OCI-LY7 (cell line): ENCODE measurements at regions not wholly inside any gene's neighbourhood (a gene's known extent, or its start where the extent isn't known, plus 50 kb on each side); places are given as distances from the start of the nearest gene placed in this dataset.

Experiments
- BruUV-seq: library from RNA; stranded (reverse); fragments of 400-500 nt; replicated peaks from 2 replicates; lab custom pipeline; 2021; lab: Mats Ljungman, UMichigan
- CTCF ChIA-PET: fragments of 300-600 bp; sonication (Branson Sonifier 250); formaldehyde crosslinking; loops from one replicate; lab custom pipeline; 2022; ENCODE audit warnings: antibody characterized with exemption; ENCODE audit not compliant: unreplicated experiment; lab: Charles Lee
- POLR2A ChIA-PET: fragments of 300-600 bp; sonication (Branson Sonifier 250); formaldehyde crosslinking; loops from one replicate; lab custom pipeline; 2022; ENCODE audit warnings: antibody characterized with exemption; lab: Charles Lee
- DNase-seq: peaks from one replicate; pipeline ENCODE4 v3.0.0-alpha.2; 2015; ENCODE audit warnings: low spot score
- H2AFZ ChIP-seq: fragments of 200-600 bp; sonication (generic), shearing (Covaris generic); 2 replicates; pipeline ENCODE4 v1.6.1; 2014; ENCODE audit warnings: mild to moderate bottlenecking, antibody characterized with exemption, low read length, moderate library complexity
- H3K27ac ChIP-seq: fragments of 200-600 bp; sonication (generic); 2 replicates; pipeline ENCODE4 v1.5.1; 2014; ENCODE audit warnings: mixed run types, low read depth, mild to moderate bottlenecking, moderate library complexity, low read length, inconsistent platforms; ENCODE audit not compliant: poor library complexity, severe bottlenecking
- H3K36me3 ChIP-seq: fragments of 200-600 bp; sonication (generic); 2 replicates; pipeline ENCODE4 v1.6.1; 2014; ENCODE audit warnings: mild to moderate bottlenecking, antibody characterized with exemption, low read length, moderate library complexity, mixed read lengths; ENCODE audit not compliant: insufficient read depth
- H3K4me1 ChIP-seq: fragments of 200-600 bp; sonication (generic); 2 replicates; pipeline ENCODE4 v1.5.1; 2014; ENCODE audit warnings: mild to moderate bottlenecking, low read length; ENCODE audit not compliant: insufficient read depth, poor library complexity, severe bottlenecking
- H3K4me2 ChIP-seq: fragments of 200-600 bp; sonication (generic); 2 replicates; pipeline ENCODE4 v1.6.1; 2014; ENCODE audit warnings: mild to moderate bottlenecking, low read length
- H3K4me3 ChIP-seq: fragments of 200-600 bp; sonication (generic); 2 replicates; pipeline ENCODE4 v1.5.1; 2014; ENCODE audit warnings: mild to moderate bottlenecking, low read depth, low read length; ENCODE audit not compliant: poor library complexity, severe bottlenecking
- H3K79me2 ChIP-seq: fragments of 200-600 bp; sonication (generic); 2 replicates; pipeline ENCODE4 v1.6.1; 2016; ENCODE audit warnings: low read depth, mild to moderate bottlenecking, low read length, moderate library complexity, mixed read lengths; ENCODE audit not compliant: insufficient read depth
- H3K9me2 ChIP-seq: fragments of 200-600 bp; sonication (generic); 2 replicates; pipeline ENCODE4 v1.6.1; 2016; ENCODE audit warnings: mild to moderate bottlenecking, low read length, mixed read lengths; ENCODE audit not compliant: insufficient read depth
- H3K9me3 ChIP-seq: fragments of 200-600 bp; sonication (generic); 2 replicates; pipeline ENCODE4 v1.6.1; 2014; ENCODE audit warnings: mild to moderate bottlenecking, mixed run types, low read length, mixed read lengths
- H4K20me1 ChIP-seq: fragments of 200-600 bp; sonication (generic); 2 replicates; pipeline ENCODE4 v1.6.1; 2014; ENCODE audit warnings: mild to moderate bottlenecking, antibody characterized with exemption, low read length, moderate library complexity, mixed read lengths; ENCODE audit not compliant: insufficient read depth
- CTCF ChIP-seq: fragments of 200-600 bp; sonication (generic); conservative IDR thresholded peaks from 2 replicates; pipeline ENCODE4 v1.5.1; 2014; ENCODE audit warnings: mild to moderate bottlenecking, antibody characterized with exemption, low read length, moderate library complexity, mixed read lengths
- EZH2phosphoT487 ChIP-seq: fragments of 200-600 bp; sonication (generic); IDR thresholded peaks from 2 replicates; pipeline ENCODE4 v1.6.1; 2018; ENCODE audit warnings: low read depth, borderline replicate concordance, mild to moderate bottlenecking, mixed run types, antibody characterized with exemption, low read length, moderate library complexity, mixed read lengths
- intact Hi-C: fragments of 100-400 bp; cut with micrococcal nuclease; formaldehyde crosslinking; loops from one replicate; pipeline ENCODE4 v1.10.0; 2022; ENCODE audit not compliant: unreplicated experiment

GRCh38 chr16:54341892-54342776, 55.5 kb upstream of the IRX3 start:
- H4K20me1 ChIP-seq: no peaks in the 10 kb centered on the region
- POLR2A ChIA-PET: interaction anchor here (0.6 kb wide), 1 partner anchor 967 kb away, joined by 6 read pairs; no protein-coding TSS in a partner anchor
- H3K9me2 ChIP-seq: no peaks in the 10 kb centered on the region
- H3K27ac ChIP-seq: no peak overlapping the region
- no peak for TF ChIP-seq CTCF
- no peak for TF ChIP-seq EZH2phosphoT487
- intact Hi-C loops: no loop called here
- no peaks in the 10 kb centered on the region for H3K36me3 ChIP-seq
- H3K4me1 ChIP-seq: no peaks in the 10 kb centered on the region
- H3K4me2 ChIP-seq: no peak overlapping the region
- no peak overlapping the region for H2AFZ ChIP-seq
- CTCF ChIA-PET: no interaction called here
- BruUV-seq: no TSS peak
- no peaks in the 10 kb centered on the region for H3K79me2 ChIP-seq
- DNase-seq: no peak
- no peaks in the 10 kb centered on the region for H3K9me3 ChIP-seq
- H3K4me3 ChIP-seq: no peak overlapping the region

GRCh38 chr16:54340531-54340930, 53.9 kb upstream of the IRX3 start:
- no peak for TF ChIP-seq EZH2phosphoT487
- TF ChIP-seq CTCF: no peak
- no peak overlapping the region for H2AFZ ChIP-seq
- no peak overlapping the region for H3K4me2 ChIP-seq
- no peaks in the 10 kb centered on the region for H4K20me1 ChIP-seq
- CTCF ChIA-PET: no interaction called here
- H3K79me2 ChIP-seq: no peaks in the 10 kb centered on the region
- H3K36me3 ChIP-seq: no peaks in the 10 kb centered on the region
- POLR2A ChIA-PET: interaction anchor here (0.7 kb wide), 2 partner anchors 10 to 791 kb away, joined by 3 read pairs; no protein-coding TSS in a partner anchor
- intact Hi-C loops: no loop called here
- no peaks in the 10 kb centered on the region for H3K9me2 ChIP-seq
- no peak overlapping the region for H3K27ac ChIP-seq
- H3K4me1 ChIP-seq: no peaks in the 10 kb centered on the region
- no TSS peak for BruUV-seq
- no peak for DNase-seq
- no peak overlapping the region for H3K4me3 ChIP-seq
- no peaks in the 10 kb centered on the region for H3K9me3 ChIP-seq
